K562 (cell line): ENCODE measurements at regions not wholly inside any gene's neighbourhood (a gene's known extent, or its start where the extent isn't known, plus 50 kb on each side); places are given as distances from the start of the nearest gene placed in this dataset.

Experiments
- CHD2 ChIP-seq: IDR thresholded peaks from 2 replicates; pipeline ENCODE4 v1.6.1; 2011; ENCODE audit warnings: low read depth, low read length
- CSDE1 ChIP-seq, 2 experiments: fragments of 450-650 bp; IDR thresholded peaks; 2 replicates each; pipeline ENCODE4 v1.6.1; 2016; ENCODE audit warnings: mild to moderate bottlenecking in 1 of 2
- DDX20 ChIP-seq: fragments of 450-650 bp; IDR thresholded peaks from 2 replicates; pipeline ENCODE4 v1.6.1; 2016; ENCODE audit warnings: missing genetic modification characterization, low read depth, mild to moderate bottlenecking, missing compliant biosample characterization, moderate library complexity
- MXI1 ChIP-seq: IDR thresholded peaks from 2 replicates; pipeline ENCODE4 v1.6.1; 2011; ENCODE audit warnings: low read depth, mild to moderate bottlenecking, improper control_type of control experiment, low read length
- ZNF12 ChIP-seq: sonication (generic); formaldehyde crosslinking; IDR thresholded peaks from 2 replicates; pipeline ENCODE4 v1.4.0; 2020; ENCODE audit warnings: mild to moderate bottlenecking, missing genetic modification reagents
- ZNF3 ChIP-seq: fragments of 250-450 bp; sonication (Bioruptor Pico); IDR thresholded peaks from 2 replicates; pipeline ENCODE4 v1.5.0; 2021; ENCODE audit warnings: mild to moderate bottlenecking, moderate library complexity
- ZNF583 ChIP-seq: fragments of 250-450 bp; sonication (Bioruptor Pico); IDR thresholded peaks from 2 replicates; pipeline ENCODE4 v1.4.0; 2020
- TF ChIP-seq, protein P1 (sequence below): fragments of 450-650 bp; IDR thresholded peaks from 2 replicates; pipeline ENCODE4 v1.6.1; 2018; ENCODE audit not compliant: partially characterized antibody
- TF ChIP-seq, protein P2 (sequence below): sonication (generic); formaldehyde crosslinking; IDR thresholded peaks from 2 replicates; pipeline ENCODE4 v1.8.0; 2022; ENCODE audit warnings: missing genetic modification reagents, mild to moderate bottlenecking, borderline replicate concordance
- TF ChIP-seq, protein P3 (sequence below): fragments of 250-450 bp; sonication (Bioruptor Pico); IDR thresholded peaks from 2 replicates; pipeline ENCODE4 v1.4.0; 2020; ENCODE audit warnings: mild to moderate bottlenecking

DNA sequence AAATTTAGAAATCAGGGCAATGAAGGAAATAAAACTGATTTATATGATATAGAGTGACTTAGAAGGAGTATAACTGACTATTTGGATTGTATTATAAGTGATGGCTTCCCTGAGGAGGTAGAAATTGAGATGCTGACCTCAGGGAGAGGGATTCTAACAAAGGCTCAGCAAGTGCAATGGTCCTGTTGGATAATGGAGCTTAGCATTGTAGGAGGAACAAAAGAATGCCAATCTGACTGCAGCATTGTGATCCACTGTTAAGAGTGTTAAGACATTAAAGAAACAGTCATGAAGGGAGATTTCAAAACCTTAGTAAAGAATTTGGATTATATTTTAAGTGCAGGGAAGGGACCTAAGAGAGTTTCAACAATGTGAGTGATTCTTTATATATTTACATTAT, 158.4 kb upstream of the NAALADL2 start (continued):
- TF ChIP-seq, protein P1, sequence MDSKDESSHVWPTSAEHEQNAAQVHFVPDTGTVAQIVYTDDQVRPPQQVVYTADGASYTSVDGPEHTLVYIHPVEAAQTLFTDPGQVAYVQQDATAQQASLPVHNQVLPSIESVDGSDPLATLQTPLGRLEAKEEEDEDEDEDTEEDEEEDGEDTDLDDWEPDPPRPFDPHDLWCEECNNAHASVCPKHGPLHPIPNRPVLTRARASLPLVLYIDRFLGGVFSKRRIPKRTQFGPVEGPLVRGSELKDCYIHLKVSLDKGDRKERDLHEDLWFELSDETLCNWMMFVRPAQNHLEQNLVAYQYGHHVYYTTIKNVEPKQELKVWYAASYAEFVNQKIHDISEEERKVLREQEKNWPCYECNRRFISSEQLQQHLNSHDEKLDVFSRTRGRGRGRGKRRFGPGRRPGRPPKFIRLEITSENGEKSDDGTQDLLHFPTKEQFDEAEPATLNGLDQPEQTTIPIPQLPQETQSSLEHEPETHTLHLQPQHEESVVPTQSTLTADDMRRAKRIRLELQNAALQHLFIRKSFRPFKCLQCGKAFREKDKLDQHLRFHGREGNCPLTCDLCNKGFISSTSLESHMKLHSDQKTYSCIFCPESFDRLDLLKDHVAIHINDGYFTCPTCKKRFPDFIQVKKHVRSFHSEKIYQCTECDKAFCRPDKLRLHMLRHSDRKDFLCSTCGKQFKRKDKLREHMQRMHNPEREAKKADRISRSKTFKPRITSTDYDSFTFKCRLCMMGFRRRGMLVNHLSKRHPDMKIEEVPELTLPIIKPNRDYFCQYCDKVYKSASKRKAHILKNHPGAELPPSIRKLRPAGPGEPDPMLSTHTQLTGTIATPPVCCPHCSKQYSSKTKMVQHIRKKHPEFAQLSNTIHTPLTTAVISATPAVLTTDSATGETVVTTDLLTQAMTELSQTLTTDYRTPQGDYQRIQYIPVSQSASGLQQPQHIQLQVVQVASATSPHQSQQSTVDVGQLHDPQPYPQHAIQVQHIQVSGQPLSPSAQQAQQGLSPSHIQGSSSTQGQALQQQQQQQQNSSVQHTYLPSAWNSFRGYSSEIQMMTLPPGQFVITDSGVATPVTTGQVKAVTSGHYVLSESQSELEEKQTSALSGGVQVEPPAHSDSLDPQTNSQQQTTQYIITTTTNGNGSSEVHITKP = no peak
- TF ChIP-seq ZNF583 (no peak), CHD2 (no peak), MXI1 (no peak), CSDE1 (IDR thresholded peaks at IDR 0.05) (no peak), ZNF12 (CRISPR knock-in tag) (no peak), ZNF3 (CRISPR knock-in tag) (no peak), DDX20 (tag) (no peak)
- TF ChIP-seq, protein P2, sequence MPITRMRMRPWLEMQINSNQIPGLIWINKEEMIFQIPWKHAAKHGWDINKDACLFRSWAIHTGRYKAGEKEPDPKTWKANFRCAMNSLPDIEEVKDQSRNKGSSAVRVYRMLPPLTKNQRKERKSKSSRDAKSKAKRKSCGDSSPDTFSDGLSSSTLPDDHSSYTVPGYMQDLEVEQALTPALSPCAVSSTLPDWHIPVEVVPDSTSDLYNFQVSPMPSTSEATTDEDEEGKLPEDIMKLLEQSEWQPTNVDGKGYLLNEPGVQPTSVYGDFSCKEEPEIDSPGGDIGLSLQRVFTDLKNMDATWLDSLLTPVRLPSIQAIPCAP = no peak
- TF ChIP-seq, protein P3, sequence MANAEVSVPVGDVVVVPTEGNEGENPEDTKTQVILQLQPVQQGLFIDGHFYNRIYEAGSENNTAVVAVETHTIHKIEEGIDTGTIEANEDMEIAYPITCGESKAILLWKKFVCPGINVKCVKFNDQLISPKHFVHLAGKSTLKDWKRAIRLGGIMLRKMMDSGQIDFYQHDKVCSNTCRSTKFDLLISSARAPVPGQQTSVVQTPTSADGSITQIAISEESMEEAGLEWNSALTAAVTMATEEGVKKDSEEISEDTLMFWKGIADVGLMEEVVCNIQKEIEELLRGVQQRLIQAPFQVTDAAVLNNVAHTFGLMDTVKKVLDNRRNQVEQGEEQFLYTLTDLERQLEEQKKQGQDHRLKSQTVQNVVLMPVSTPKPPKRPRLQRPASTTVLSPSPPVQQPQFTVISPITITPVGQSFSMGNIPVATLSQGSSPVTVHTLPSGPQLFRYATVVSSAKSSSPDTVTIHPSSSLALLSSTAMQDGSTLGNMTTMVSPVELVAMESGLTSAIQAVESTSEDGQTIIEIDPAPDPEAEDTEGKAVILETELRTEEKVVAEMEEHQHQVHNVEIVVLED (CRISPR knock-in tag) = no peak
- TF ChIP-seq, all 486 proteins: peak for 0
